ENCODE measurements at regions not wholly inside any gene's neighbourhood (a gene's known extent, or its start where the extent isn't known, plus 50 kb on each side); places are given as distances from the start of the nearest gene placed in this dataset.

GRCh38 chr2:19743641-19744040 lies 158.1 kb downstream of the TTC32 start:
- no peak for TF ChIP-seq POLR2A (IDR thresholded peaks at IDR 0.05)
- TF ChIP-seq, protein P1, sequence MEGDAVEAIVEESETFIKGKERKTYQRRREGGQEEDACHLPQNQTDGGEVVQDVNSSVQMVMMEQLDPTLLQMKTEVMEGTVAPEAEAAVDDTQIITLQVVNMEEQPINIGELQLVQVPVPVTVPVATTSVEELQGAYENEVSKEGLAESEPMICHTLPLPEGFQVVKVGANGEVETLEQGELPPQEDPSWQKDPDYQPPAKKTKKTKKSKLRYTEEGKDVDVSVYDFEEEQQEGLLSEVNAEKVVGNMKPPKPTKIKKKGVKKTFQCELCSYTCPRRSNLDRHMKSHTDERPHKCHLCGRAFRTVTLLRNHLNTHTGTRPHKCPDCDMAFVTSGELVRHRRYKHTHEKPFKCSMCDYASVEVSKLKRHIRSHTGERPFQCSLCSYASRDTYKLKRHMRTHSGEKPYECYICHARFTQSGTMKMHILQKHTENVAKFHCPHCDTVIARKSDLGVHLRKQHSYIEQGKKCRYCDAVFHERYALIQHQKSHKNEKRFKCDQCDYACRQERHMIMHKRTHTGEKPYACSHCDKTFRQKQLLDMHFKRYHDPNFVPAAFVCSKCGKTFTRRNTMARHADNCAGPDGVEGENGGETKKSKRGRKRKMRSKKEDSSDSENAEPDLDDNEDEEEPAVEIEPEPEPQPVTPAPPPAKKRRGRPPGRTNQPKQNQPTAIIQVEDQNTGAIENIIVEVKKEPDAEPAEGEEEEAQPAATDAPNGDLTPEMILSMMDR (IDR thresholded peaks at IDR 0.05): no peak
- no peak for TF ChIP-seq EP300 (IDR thresholded peaks at IDR 0.05)
